H9 (cell line): ENCODE measurements at regions not wholly inside any gene's neighbourhood (a gene's known extent, or its start where the extent isn't known, plus 50 kb on each side); places are given as distances from the start of the nearest gene placed in this dataset.

Experiments
- DNase-seq: peaks from one replicate; pipeline ENCODE4 v3.0.0-alpha.2; 2017
- H2AFZ ChIP-seq: one replicate; pipeline ENCODE4 v1.6.1; 2013; ENCODE audit warnings: mild to moderate bottlenecking, low read length, control low read depth, moderate library complexity
- H2AK5ac ChIP-seq: 2 replicates; pipeline ENCODE4 v1.6.1; 2013; ENCODE audit warnings: low read length, control low read depth, mixed read lengths; ENCODE audit not compliant: insufficient read length
- H2BK120ac ChIP-seq: one replicate; pipeline ENCODE4 v1.6.1; 2013; ENCODE audit warnings: low read depth, mild to moderate bottlenecking, low read length, control low read depth, inconsistent platforms; ENCODE audit not compliant: poor library complexity, severe bottlenecking
- H2BK12ac ChIP-seq: 2 replicates; pipeline ENCODE4 v1.6.1; 2013; ENCODE audit warnings: low read length, control low read depth, mixed read lengths, low read depth; ENCODE audit not compliant: insufficient read length
- H2BK15ac ChIP-seq: 2 replicates; pipeline ENCODE4 v1.6.1; 2013; ENCODE audit warnings: low read depth, low read length, control low read depth
- H2BK20ac ChIP-seq: one replicate; pipeline ENCODE4 v1.6.1; 2013; ENCODE audit warnings: low read depth, mild to moderate bottlenecking, low read length, control low read depth, inconsistent platforms; ENCODE audit not compliant: poor library complexity, severe bottlenecking
- H2BK5ac ChIP-seq: 2 replicates; pipeline ENCODE4 v1.6.1; 2013; ENCODE audit warnings: low read length, control low read depth, mixed read lengths; ENCODE audit not compliant: insufficient read length
- H3K14ac ChIP-seq: 2 replicates; pipeline ENCODE4 v1.6.1; 2013; ENCODE audit warnings: low read length, control low read depth; ENCODE audit not compliant: insufficient read depth
- H3K18ac ChIP-seq: 2 replicates; pipeline ENCODE4 v1.6.1; 2013; ENCODE audit warnings: low read depth, mild to moderate bottlenecking, mixed read lengths, low read length, control low read depth; ENCODE audit not compliant: insufficient read length
- H3K23ac ChIP-seq: 2 replicates; pipeline ENCODE4 v1.6.1; 2013; ENCODE audit warnings: low read length, control low read depth, mixed read lengths, low read depth; ENCODE audit not compliant: insufficient read length
- H3K23me2 ChIP-seq: 2 replicates; pipeline ENCODE4 v1.6.1; 2013; ENCODE audit warnings: low read depth, mild to moderate bottlenecking, mixed read lengths, low read length, control low read depth; ENCODE audit not compliant: insufficient read length, poor library complexity, severe bottlenecking
- H3K27ac ChIP-seq: 2 replicates; pipeline ENCODE4 v1.5.1; 2013; ENCODE audit warnings: low read length, control low read depth, mixed read lengths, low read depth; ENCODE audit not compliant: insufficient read length
- H3K27me3 ChIP-seq: 2 replicates; pipeline ENCODE4 v1.6.1; 2013; ENCODE audit warnings: low read length, control low read depth, inconsistent platforms; ENCODE audit not compliant: insufficient read depth
- H3K4ac ChIP-seq: 2 replicates; pipeline ENCODE4 v1.6.1; 2013; ENCODE audit warnings: low read depth, mild to moderate bottlenecking, control low read depth, inconsistent platforms, low read length, moderate library complexity
- H3K4me1 ChIP-seq: 2 replicates; pipeline ENCODE4 v1.6.1; 2013; ENCODE audit warnings: low read length, control low read depth, inconsistent platforms; ENCODE audit not compliant: insufficient read depth
- H3K4me2 ChIP-seq: 2 replicates; pipeline ENCODE4 v1.6.1; 2013; ENCODE audit warnings: low read length, control low read depth, mixed read lengths; ENCODE audit not compliant: insufficient read length, insufficient read depth
- H3K56ac ChIP-seq: 2 replicates; pipeline ENCODE4 v1.6.1; 2013; ENCODE audit warnings: low read depth, mild to moderate bottlenecking, mixed read lengths, low read length, control low read depth; ENCODE audit not compliant: insufficient read length
- H3K79me1 ChIP-seq: 2 replicates; pipeline ENCODE4 v1.6.1; 2013; ENCODE audit warnings: low read depth, mild to moderate bottlenecking, moderate library complexity, low read length, control low read depth, inconsistent platforms; ENCODE audit not compliant: insufficient read depth, poor library complexity, severe bottlenecking
- H3K79me2 ChIP-seq: 2 replicates; pipeline ENCODE4 v1.6.1; 2013; ENCODE audit warnings: low read length, control low read depth, inconsistent platforms; ENCODE audit not compliant: insufficient read depth
- H3K9ac ChIP-seq: 2 replicates; pipeline ENCODE4 v1.6.1; 2013; ENCODE audit warnings: low read length, control low read depth, mixed read lengths; ENCODE audit not compliant: insufficient read length; ENCODE audit errors: extremely low read depth
- H3K9me3 ChIP-seq: one replicate; pipeline ENCODE4 v1.6.1; 2013; ENCODE audit warnings: low read depth, low read length, inconsistent platforms; ENCODE audit not compliant: control insufficient read depth
- H3T11ph ChIP-seq: one replicate; pipeline ENCODE4 v1.6.1; 2013; ENCODE audit warnings: mild to moderate bottlenecking, low read length, control low read depth, inconsistent platforms
- H4K20me1 ChIP-seq: one replicate; pipeline ENCODE4 v1.6.1; 2013; ENCODE audit not compliant: control insufficient read depth, insufficient read length, insufficient read depth
- H4K5ac ChIP-seq: 2 replicates; pipeline ENCODE4 v1.6.1; 2013; ENCODE audit warnings: low read depth, mild to moderate bottlenecking, mixed read lengths, low read length, control low read depth; ENCODE audit not compliant: insufficient read length
- H4K8ac ChIP-seq: replicated peaks from 2 replicates; pipeline ENCODE4 v1.6.1; 2013; ENCODE audit warnings: low read length, control low read depth, mixed read lengths, low read depth; ENCODE audit not compliant: insufficient read length
- H4K91ac ChIP-seq: 2 replicates; pipeline ENCODE4 v1.6.1; 2013; ENCODE audit warnings: low read depth, mild to moderate bottlenecking, moderate library complexity, mixed read lengths, low read length, control low read depth; ENCODE audit not compliant: insufficient read length
- H3K27ac Mint-ChIP-seq, 3 experiments: 2 replicates in 2 of 3; 3 replicates in 1 of 3; pipeline ENCODE4 v1.8.0; 2020 to 2021; ENCODE audit warnings: mixed read lengths in 3 of 3, mild to moderate bottlenecking in 1 of 3, moderate library complexity in 1 of 3
- H3K27me3 Mint-ChIP-seq: 2 replicates; pipeline ENCODE4 v1.8.0; 2021; ENCODE audit warnings: low read depth, mild to moderate bottlenecking, moderate library complexity, mixed read lengths
- H3K36me3 Mint-ChIP-seq, 3 experiments: 2 replicates in 2 of 3; 3 replicates in 1 of 3; pipeline ENCODE4 v1.8.0; 2020 to 2021; ENCODE audit warnings: low read depth in 3 of 3, mixed read lengths in 3 of 3; ENCODE audit not compliant: insufficient read depth in 1 of 3
- H3K4me1 Mint-ChIP-seq, 2 experiments: 2 replicates each; pipeline ENCODE4 v1.8.0; 2020; ENCODE audit warnings: mixed read lengths in 2 of 2
- H3K4me3 Mint-ChIP-seq, 2 experiments: 2 replicates in 1 of 2; 3 replicates in 1 of 2; pipeline ENCODE4 v1.8.0; 2020 to 2021; ENCODE audit warnings: mild to moderate bottlenecking in 2 of 2, mixed read lengths in 2 of 2, moderate library complexity in 1 of 2
- H3K9me3 Mint-ChIP-seq, 2 experiments: 2 replicates in 1 of 2; 3 replicates in 1 of 2; pipeline ENCODE4 v1.8.0; 2020; ENCODE audit warnings: mild to moderate bottlenecking in 2 of 2, mixed read lengths in 2 of 2, moderate library complexity in 1 of 2
- WGBS: extraction: QIAGEN DNeasy Blood & Tissue Kit; methylation state at CpG from one replicate; pipeline ENCODE4 v1.1.7; 2013; ENCODE audit warnings: missing lambda C conversion rate, low lambda C conversion rate, mixed read lengths; ENCODE audit not compliant: insufficient read length; ENCODE audit errors: extremely low coverage; 5-methylcytosine and 5-hydroxymethylcytosine counted together
- TF ChIP-seq, protein P1 (sequence below): fragments of 200-600 bp; sonication (generic); conservative IDR thresholded peaks from 3 replicates; pipeline ENCODE4 v1.8.0; 2021; ENCODE audit warnings: antibody characterized with exemption, mild to moderate bottlenecking

- Histone ChIP-seq H3K23me2 (no peaks in the 10 kb centered on the region), H4K8ac (no peak overlapping the region), H3K79me2 (no peaks in the 10 kb centered on the region), H3K18ac (no peak overlapping the region), H3K4me1 (no peaks in the 10 kb centered on the region), H4K91ac (no peak overlapping the region), H2BK20ac (no peak overlapping the region), H2BK12ac (no peak overlapping the region), H4K5ac (no peak overlapping the region), H3K9me3 (no peaks in the 10 kb centered on the region), H3K4me2 (no peak overlapping the region), H3K14ac (no peak overlapping the region), H2BK15ac (no peak overlapping the region), H3K27ac (no peak overlapping the region), H4K20me1 (no peaks in the 10 kb centered on the region), H2AK5ac (no peak overlapping the region), H3K9ac (no peak overlapping the region), H3K4ac (no peak overlapping the region), H3T11ph (no peak overlapping the region), H3K23ac (no peak overlapping the region), H3K56ac (no peak overlapping the region), H2BK120ac (no peak overlapping the region), H3K79me1 (no peaks in the 10 kb centered on the region), H2BK5ac (no peak overlapping the region), H2AFZ (no peak overlapping the region), H3K27me3 (no peaks in the 10 kb centered on the region)
- no peak overlapping the region for H3K4me3 Mint-ChIP-seq
- H3K9me3 Mint-ChIP-seq, result no peaks in the 10 kb centered on the region
- TF ChIP-seq, protein P1, sequence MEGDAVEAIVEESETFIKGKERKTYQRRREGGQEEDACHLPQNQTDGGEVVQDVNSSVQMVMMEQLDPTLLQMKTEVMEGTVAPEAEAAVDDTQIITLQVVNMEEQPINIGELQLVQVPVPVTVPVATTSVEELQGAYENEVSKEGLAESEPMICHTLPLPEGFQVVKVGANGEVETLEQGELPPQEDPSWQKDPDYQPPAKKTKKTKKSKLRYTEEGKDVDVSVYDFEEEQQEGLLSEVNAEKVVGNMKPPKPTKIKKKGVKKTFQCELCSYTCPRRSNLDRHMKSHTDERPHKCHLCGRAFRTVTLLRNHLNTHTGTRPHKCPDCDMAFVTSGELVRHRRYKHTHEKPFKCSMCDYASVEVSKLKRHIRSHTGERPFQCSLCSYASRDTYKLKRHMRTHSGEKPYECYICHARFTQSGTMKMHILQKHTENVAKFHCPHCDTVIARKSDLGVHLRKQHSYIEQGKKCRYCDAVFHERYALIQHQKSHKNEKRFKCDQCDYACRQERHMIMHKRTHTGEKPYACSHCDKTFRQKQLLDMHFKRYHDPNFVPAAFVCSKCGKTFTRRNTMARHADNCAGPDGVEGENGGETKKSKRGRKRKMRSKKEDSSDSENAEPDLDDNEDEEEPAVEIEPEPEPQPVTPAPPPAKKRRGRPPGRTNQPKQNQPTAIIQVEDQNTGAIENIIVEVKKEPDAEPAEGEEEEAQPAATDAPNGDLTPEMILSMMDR, result no peak
- no peak for DNase-seq
- no peaks in the 10 kb centered on the region for H3K4me1 Mint-ChIP-seq
- H3K27ac Mint-ChIP-seq, result no peak overlapping the region
- H3K27me3 Mint-ChIP-seq, result no peaks in the 10 kb centered on the region; the same call in 1 of the 2 replicates
- no peaks in the 10 kb centered on the region for H3K36me3 Mint-ChIP-seq
- no CpG with 5 or more reads among the region's 2 CpGs for WGBS
Measured at GRCh38 chr1:217052196-217052595, 329.0 kb upstream of the ESRRG start.
